ENCODE measurements at regions not wholly inside any gene's neighbourhood (a gene's known extent, or its start where the extent isn't known, plus 50 kb on each side); places are given as distances from the start of the nearest gene placed in this dataset.
A peak's percentile ranks its signal among the peaks of the same experiment; 100 is the strongest.

DNA sequence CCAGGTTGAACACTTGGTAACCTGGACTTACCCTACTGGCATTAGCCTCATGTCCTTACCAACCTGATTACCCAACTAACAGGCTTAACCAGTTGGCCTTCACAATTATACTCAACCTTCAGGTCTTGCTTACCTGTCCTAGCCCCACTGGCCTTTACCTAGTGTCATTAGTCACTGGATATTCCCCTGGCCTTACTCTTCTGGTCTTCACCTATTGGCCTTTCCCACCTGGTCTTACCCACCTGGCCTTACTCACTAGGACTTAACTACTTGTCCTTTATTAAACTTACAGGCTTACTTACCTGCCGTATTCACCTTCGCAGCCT lies 131.1 kb upstream of the ZSWIM2 start:
- no peak for TF ChIP-seq CTCF (IDR thresholded peaks at IDR 0.05)
- WGBS, 3 donors = 96 to 100% (median 97%) methylated on average over 2 of the region's 2 CpGs
- no peaks in the 10 kb centered on the region for H3K4me1 ChIP-seq
- ATAC-seq (no peak), DNase-seq (no peak)
- no peaks in the 10 kb centered on the region for H3K9me3 ChIP-seq
- H3K27ac ChIP-seq = no peak overlapping the region
- H3K4me3 ChIP-seq = no peak overlapping the region
- H3K27me3 ChIP-seq (ENCODE audit: insufficient read depth in 3 of 3, low read length in 2 of 3) = no peaks in the 10 kb centered on the region
- intact Hi-C loops (cut with DNase I) = no loop called here
- H3K36me3 ChIP-seq (ENCODE audit: insufficient read depth in 1 of 2, low read depth in 1 of 2) = no peaks in the 10 kb centered on the region

GRCh38 chr2:186979439-186980116 lies 130.6 kb upstream of the ZSWIM2 start:
- intact Hi-C loops (cut with DNase I) = no loop called here
- Histone ChIP-seq H3K4me1 (no peaks in the 10 kb centered on the region), H3K27ac (no peak overlapping the region), H3K36me3 (ENCODE audit: insufficient read depth in 1 of 2, low read depth in 1 of 2) (no peaks in the 10 kb centered on the region), H3K9me3 (no peaks in the 10 kb centered on the region), H3K4me3 (no peak overlapping the region), H3K27me3 (ENCODE audit: insufficient read depth in 3 of 3, low read length in 2 of 3) (no peaks in the 10 kb centered on the region)
- no peak for ATAC-seq
- TF ChIP-seq CTCF (IDR thresholded peaks at IDR 0.05) = no peak
- WGBS, 3 donors = 87 to 91% (median 89%) methylated on average over 10 of the region's 10 CpGs
- no peak for DNase-seq

- H3K4me1 ChIP-seq = no peaks in the 10 kb centered on the region
- H3K4me3 ChIP-seq = no peak overlapping the region
- 56 to 75% (median 66%) methylated on average over 3 of the region's 3 CpGs for WGBS, 3 donors
- no peak overlapping the region for H3K27ac ChIP-seq
- H3K9me3 ChIP-seq = no peaks in the 10 kb centered on the region
- TF ChIP-seq CTCF (IDR thresholded peaks at IDR 0.05) = no peak
- DNase-seq = no peak
- no peaks in the 10 kb centered on the region for H3K36me3 ChIP-seq (ENCODE audit: insufficient read depth in 1 of 2, low read depth in 1 of 2)
- no peaks in the 10 kb centered on the region for H3K27me3 ChIP-seq (ENCODE audit: insufficient read depth in 3 of 3, low read length in 2 of 3)
- peak in 1 of 4 donors; percentile 25 for ATAC-seq
- intact Hi-C loops (cut with DNase I) = no loop called here
These were observed 128.6 kb upstream of the ZSWIM2 start for GRCh38 chr2:186977433-186978045.

DNA sequence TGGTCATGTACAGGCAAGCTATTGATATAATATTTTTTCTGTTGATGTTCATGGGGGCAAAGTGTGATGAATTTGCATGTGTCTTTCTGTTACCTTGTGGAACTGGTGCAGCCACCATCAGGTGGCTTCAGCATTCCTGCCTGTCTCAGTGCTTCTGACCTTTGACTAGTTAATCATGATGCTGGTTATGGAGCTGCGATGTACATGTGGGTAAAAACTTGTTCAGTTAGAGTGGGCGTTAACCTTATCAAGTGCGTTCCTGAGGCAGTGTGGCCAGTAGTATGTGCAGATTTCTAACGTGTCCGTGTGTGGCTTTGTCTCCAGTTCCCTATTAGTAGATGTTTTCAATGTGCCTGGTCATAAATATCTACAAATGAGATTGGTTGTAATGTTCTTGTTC lies 127.4 kb upstream of the ZSWIM2 start:
- H3K4me1 ChIP-seq = no peaks in the 10 kb centered on the region
- intact Hi-C loops (cut with DNase I) = no loop called here
- DNase-seq (no peak), ATAC-seq (no peak)
- no peaks in the 10 kb centered on the region for H3K36me3 ChIP-seq (ENCODE audit: insufficient read depth in 1 of 2, low read depth in 1 of 2)
- no peak overlapping the region for H3K27ac ChIP-seq
- no peak overlapping the region for H3K4me3 ChIP-seq
- H3K9me3 ChIP-seq = no peaks in the 10 kb centered on the region
- no peaks in the 10 kb centered on the region for H3K27me3 ChIP-seq (ENCODE audit: insufficient read depth in 3 of 3, low read length in 2 of 3)
- WGBS, 3 donors = 71 to 84% (median 81%) methylated on average over 5 of the region's 5 CpGs
- no peak for TF ChIP-seq CTCF (IDR thresholded peaks at IDR 0.05)

Measured in psoas muscle (tissue), 7 donors.